GM21717 (cell line): ENCODE measurements at regions not wholly inside any gene's neighbourhood (a gene's known extent, or its start where the extent isn't known, plus 50 kb on each side); places are given as distances from the start of the nearest gene placed in this dataset.
"Not testable (repeated sequence)": the region's sequence is repeated elsewhere in the genome, so short reads cannot be mapped to it uniquely, and the experiment has no call there.

Source experiments
- ATAC-seq: cut with Tn5 transposase; IDR thresholded peaks from one replicate; pipeline ENCODE4 v1.9.1; 2021; ENCODE audit warnings: mild to moderate bottlenecking, moderate library complexity; ENCODE audit not compliant: unreplicated experiment

- ATAC-seq = no peak
These were observed 84.6 kb upstream of the NAV2 start for GRCh38 chr11:19628018-19628417.

- no peak for ATAC-seq
These were observed 85.1 kb upstream of the NAV2 start for GRCh38 chr11:19627566-19627965.

- ATAC-seq = no peak
These were observed 87.2 kb upstream of the NAV2 start for GRCh38 chr11:19625438-19625837.

- no peak for ATAC-seq
These were observed 94.7 kb upstream of the NAV2 start for GRCh38 chr11:19617696-19618523.

- ATAC-seq = no peak
These were observed 97.1 kb upstream of the NAV2 start for GRCh38 chr11:19615341-19616183.

- ATAC-seq = no peak
These were observed 98.2 kb upstream of the NAV2 start for GRCh38 chr11:19614370-19614940.

GRCh38 chr11:19612025-19612424, 100.6 kb upstream of the NAV2 start:
- not testable (repeated sequence) for ATAC-seq

GRCh38 chr11:19607656-19608360, 104.8 kb upstream of the NAV2 start:
- ATAC-seq = no peak

GRCh38 chr11:19606856-19607655, 105.6 kb upstream of the NAV2 start:
- ATAC-seq = no peak

- ATAC-seq = no peak
These were observed 106.9 kb upstream of the NAV2 start for GRCh38 chr11:19605520-19606371.

GRCh38 chr11:19604679-19605375, 107.8 kb upstream of the NAV2 start:
- no peak for ATAC-seq

- ATAC-seq = no peak
These were observed 108.9 kb upstream of the NAV2 start for GRCh38 chr11:19603771-19604170.

- no peak for ATAC-seq
These were observed 109.7 kb upstream of the NAV2 start for GRCh38 chr11:19602891-19603290.

GRCh38 chr11:19602406-19602805, 110.2 kb upstream of the NAV2 start:
- no peak for ATAC-seq

- ATAC-seq = no peak
These were observed 111.4 kb upstream of the NAV2 start for GRCh38 chr11:19601235-19601634.

- no peak for ATAC-seq
These were observed 113.0 kb upstream of the NAV2 start for GRCh38 chr11:19599681-19600080.

GRCh38 chr11:19598876-19599486, 113.7 kb upstream of the NAV2 start:
- ATAC-seq = no peak

GRCh38 chr11:19598456-19598855, 114.2 kb upstream of the NAV2 start:
- no peak for ATAC-seq
